IMR-90 (cell line): ENCODE measurements at regions not wholly inside any gene's neighbourhood (a gene's known extent, or its start where the extent isn't known, plus 50 kb on each side); places are given as distances from the start of the nearest gene placed in this dataset.

ENCODE experiments used
- ATAC-seq: fragments of 200-7000 bp; cut with Tn5 transposase; 2 replicates; pipeline ENCODE4 v1.9.1; 2020; ENCODE audit warnings: low read depth, mild to moderate bottlenecking, moderate library complexity
- BruUV-seq: library from RNA; stranded (reverse); fragments of 400-500 nt; replicated peaks from 2 replicates; lab custom pipeline; 2021; lab: Mats Ljungman, UMichigan
- CTCF ChIA-PET: fragments of 300-600 bp; formaldehyde crosslinking; extraction: SDS; loops from one replicate; lab custom pipeline; 2021; ENCODE audit warnings: antibody characterized with exemption; lab: Yijun Ruan, JAX
- POLR2A ChIA-PET: fragments of 300-600 bp; sonication (Branson Sonifier 250); formaldehyde crosslinking; loops from one replicate; lab custom pipeline; 2022; ENCODE audit warnings: antibody characterized with exemption; ENCODE audit not compliant: unreplicated experiment; lab: Charles Lee
- DNase-seq: peaks from one replicate; pipeline ENCODE4 v3.0.0; 2013
- H2AFZ ChIP-seq: replicated peaks from 2 replicates; pipeline ENCODE3; 2013; ENCODE audit warnings: low read length, mild to moderate bottlenecking; ENCODE audit not compliant: poor library complexity
- H2AK5ac ChIP-seq: 2 replicates; pipeline ENCODE4 v1.6.1; 2013; ENCODE audit warnings: low read depth, low read length, inconsistent platforms
- H2AK9ac ChIP-seq: replicated peaks from 2 replicates; pipeline ENCODE3; 2013; ENCODE audit warnings: mild to moderate bottlenecking, low read depth, low read length, moderate library complexity; ENCODE audit not compliant: poor library complexity
- H2BK120ac ChIP-seq: 2 replicates; pipeline ENCODE4 v1.6.1; 2013; ENCODE audit warnings: low read depth, low read length, inconsistent platforms
- H2BK15ac ChIP-seq: 3 replicates; pipeline ENCODE4 v1.6.1; 2013; ENCODE audit warnings: low read depth, low read length, inconsistent platforms
- H2BK20ac ChIP-seq: 2 replicates; pipeline ENCODE4 v1.6.1; 2013; ENCODE audit warnings: low read depth, mild to moderate bottlenecking, inconsistent platforms, low read length, moderate library complexity
- H2BK5ac ChIP-seq: 2 replicates; pipeline ENCODE4 v1.6.1; 2013; ENCODE audit warnings: mild to moderate bottlenecking, low read depth, low read length, inconsistent platforms; ENCODE audit not compliant: poor library complexity, severe bottlenecking
- H3K14ac ChIP-seq: replicated peaks from 2 replicates; pipeline ENCODE4 v1.6.1; 2013; ENCODE audit warnings: low read depth, low read length, inconsistent platforms
- H3K18ac ChIP-seq: 2 replicates; pipeline ENCODE4 v1.6.1; 2013; ENCODE audit warnings: low read depth, low read length, control low read depth
- H3K23ac ChIP-seq: 2 replicates; pipeline ENCODE4 v1.6.1; 2013; ENCODE audit warnings: low read depth, low read length, inconsistent platforms
- H3K27ac ChIP-seq: 2 replicates; pipeline ENCODE4 v1.5.1; 2013; ENCODE audit warnings: mild to moderate bottlenecking, control low read depth, low read length; ENCODE audit not compliant: insufficient read depth
- H3K27me3 ChIP-seq: 2 replicates; pipeline ENCODE4 v1.6.1; 2013; ENCODE audit warnings: low read length; ENCODE audit not compliant: control insufficient read depth, insufficient read depth
- H3K36me3 ChIP-seq: 2 replicates; pipeline ENCODE4 v1.6.1; 2013; ENCODE audit warnings: low read length, mixed read lengths; ENCODE audit not compliant: control insufficient read depth, insufficient read depth
- H3K4ac ChIP-seq: 2 replicates; pipeline ENCODE4 v1.6.1; 2013; ENCODE audit warnings: low read depth, low read length, inconsistent platforms
- H3K4me1 ChIP-seq: 2 replicates; pipeline ENCODE4 v1.6.1; 2013; ENCODE audit warnings: low read length, mixed read lengths; ENCODE audit not compliant: control insufficient read depth, insufficient read depth
- H3K4me2 ChIP-seq: 2 replicates; pipeline ENCODE4 v1.6.1; 2013; ENCODE audit warnings: low read depth, mild to moderate bottlenecking, control low read depth, low read length, moderate library complexity
- H3K4me3 ChIP-seq: 2 replicates; pipeline ENCODE4 v1.5.1; 2013; ENCODE audit warnings: low read depth, mild to moderate bottlenecking, control low read depth, low read length, moderate library complexity; ENCODE audit not compliant: insufficient read depth
- H3K56ac ChIP-seq: 2 replicates; pipeline ENCODE4 v1.6.1; 2013; ENCODE audit warnings: low read length, inconsistent platforms; ENCODE audit not compliant: insufficient read depth; ENCODE audit errors: extremely low read depth
- H3K79me1 ChIP-seq, 2 experiments: 2 replicates each; pipeline ENCODE4 v1.6.1; 2013; ENCODE audit warnings: low read length in 2 of 2, inconsistent platforms in 1 of 2, low read depth in 1 of 2
- H3K9ac ChIP-seq: 2 replicates; pipeline ENCODE4 v1.6.1; 2013; ENCODE audit warnings: low read depth, low read length, control low read depth
- H3K9me1 ChIP-seq: 2 replicates; pipeline ENCODE4 v1.6.1; 2013; ENCODE audit warnings: low read length, inconsistent platforms; ENCODE audit not compliant: insufficient read depth
- H3K9me3 ChIP-seq: 2 replicates; pipeline ENCODE4 v1.6.1; 2013; ENCODE audit warnings: low read length; ENCODE audit not compliant: control insufficient read depth, insufficient read depth
- H4K20me1 ChIP-seq: 2 replicates; pipeline ENCODE4 v1.6.1; 2013; ENCODE audit warnings: low read length, inconsistent platforms; ENCODE audit not compliant: insufficient read depth
- H4K5ac ChIP-seq: 2 replicates; pipeline ENCODE4 v1.6.1; 2013; ENCODE audit warnings: mild to moderate bottlenecking, low read depth, low read length, control low read depth
- H4K8ac ChIP-seq, 2 experiments: 2 replicates each; pipeline ENCODE4 v1.6.1; 2013; ENCODE audit warnings: low read depth in 2 of 2, low read length in 2 of 2, control low read depth in 1 of 2, inconsistent platforms in 1 of 2
- H4K91ac ChIP-seq: 2 replicates; pipeline ENCODE4 v1.6.1; 2013; ENCODE audit warnings: low read depth, low read length, inconsistent platforms; ENCODE audit not compliant: insufficient read depth
- BHLHE40 ChIP-seq: fragments of 150-350 bp; IDR thresholded peaks from 2 replicates; pipeline ENCODE4 v1.6.1; 2016; ENCODE audit warnings: mild to moderate bottlenecking, low read depth, low read length
- CEBPB ChIP-seq: IDR thresholded peaks from 2 replicates; pipeline ENCODE4 v1.6.1; 2012; ENCODE audit warnings: low read depth, low read length, improper control_type of control experiment
- CHD1 ChIP-seq: IDR thresholded peaks from 2 replicates; pipeline ENCODE4 v1.6.1; 2012; ENCODE audit warnings: low read depth, low read length, improper control_type of control experiment
- CTCF ChIP-seq: conservative IDR thresholded peaks from 2 replicates; pipeline ENCODE4 v1.5.1; 2012; ENCODE audit warnings: mild to moderate bottlenecking, low read depth, low read length, improper control_type of control experiment
- MAZ ChIP-seq: IDR thresholded peaks from 2 replicates; pipeline ENCODE4 v1.6.1; 2012; ENCODE audit warnings: low read depth, mild to moderate bottlenecking, low read length, improper control_type of control experiment, moderate library complexity, borderline replicate concordance
- MXI1 ChIP-seq: IDR thresholded peaks from 2 replicates; pipeline ENCODE4 v1.6.1; 2012; ENCODE audit warnings: low read depth, mild to moderate bottlenecking, low read length, moderate library complexity, borderline replicate concordance
- NFE2L2 ChIP-seq: fragments of 150-350 bp; IDR thresholded peaks from 2 replicates; pipeline ENCODE4 v1.6.1; 2016; ENCODE audit warnings: low read depth, mild to moderate bottlenecking, low read length
- POLR2A ChIP-seq: IDR thresholded peaks from 2 replicates; pipeline ENCODE4 v1.6.1; 2012; ENCODE audit warnings: mild to moderate bottlenecking, low read depth, low read length
- RAD21 ChIP-seq: IDR thresholded peaks from 2 replicates; pipeline ENCODE4 v1.6.1; 2012; ENCODE audit warnings: low read length, improper control_type of control experiment
- RCOR1 ChIP-seq: IDR thresholded peaks from 2 replicates; pipeline ENCODE4 v1.6.1; 2012; ENCODE audit warnings: mild to moderate bottlenecking, low read length, improper control_type of control experiment; ENCODE audit not compliant: insufficient replicate concordance
- RFX5 ChIP-seq: IDR thresholded peaks from 2 replicates; pipeline ENCODE4 v1.8.0; 2012; ENCODE audit warnings: low read depth, mild to moderate bottlenecking, low read length, moderate library complexity
- SMC3 ChIP-seq: fragments of 150-350 bp; IDR thresholded peaks from 2 replicates; pipeline ENCODE4 v1.6.1; 2016; ENCODE audit warnings: low read depth, mild to moderate bottlenecking, antibody characterized with exemption, low read length, moderate library complexity
- WGBS, 2 experiments: methylation state at CpG; one replicate each; pipeline versions ENCODE4 v1.1.5 to v1.1.7; 2013; ENCODE audit warnings: missing lambda C conversion rate in 2 of 2; ENCODE audit not compliant: insufficient read length in 1 of 2; ENCODE audit errors: extremely low coverage in 2 of 2; 5-methylcytosine and 5-hydroxymethylcytosine counted together
- dilution Hi-C: fragments of 300-500 bp; cut with HindIII; formaldehyde crosslinking; loops from one replicate; pipeline ENCODE4 v1.14.3; 2018; ENCODE audit warnings: low sequenced_read_pairs; ENCODE audit not compliant: unreplicated experiment
- in situ Hi-C: fragments of 300-500 bp; cut with MboI; formaldehyde crosslinking; loops from 3 replicates; pipeline ENCODE4 v1.14.3; 2019; ENCODE audit warnings: low sequenced_read_pairs, inconsistent platforms, mixed read lengths
- intact Hi-C: fragments of 100-400 bp; cut with micrococcal nuclease; formaldehyde crosslinking; loops from 2 replicates; pipeline ENCODE4 v1.10.0; 2022
- TF ChIP-seq, protein P1 (sequence below): fragments of 150-350 bp; IDR thresholded peaks from 2 replicates; pipeline ENCODE4 v1.6.1; 2017; ENCODE audit warnings: mild to moderate bottlenecking, antibody characterized with exemption, low read length, low read depth
- TF ChIP-seq, protein P2 (sequence below): fragments of 150-350 bp; IDR thresholded peaks from 2 replicates; pipeline ENCODE4 v1.6.1; 2016; ENCODE audit warnings: low read depth, mild to moderate bottlenecking, low read length, moderate library complexity, borderline replicate concordance

DNA sequence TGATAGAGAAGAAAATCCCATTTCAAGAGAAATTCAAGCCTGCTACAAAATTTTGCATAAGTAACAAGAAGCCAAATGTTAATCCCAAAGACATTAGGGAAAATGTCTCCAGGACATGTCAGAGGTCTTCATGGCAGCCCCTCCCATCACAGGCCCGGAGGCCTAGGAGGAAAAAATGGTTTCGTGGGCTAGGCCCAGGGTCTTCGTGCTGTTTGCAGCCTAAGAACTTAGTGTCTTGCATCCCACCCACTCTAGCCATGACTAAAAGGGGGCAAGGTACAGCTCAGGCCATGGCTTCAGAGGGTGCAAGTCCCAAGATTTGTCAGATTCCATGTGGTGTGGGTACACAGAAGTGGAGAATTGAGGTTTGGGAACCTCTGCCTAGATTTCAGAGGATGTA is 57.8 kb upstream of the TAPT1 start:
- Histone ChIP-seq H4K20me1 (no peaks in the 10 kb centered on the region), H3K27ac (no peak overlapping the region), H3K14ac (no peak overlapping the region), H3K56ac (no peak overlapping the region), H4K91ac (no peak overlapping the region), H3K9ac (no peak overlapping the region), H3K4ac (no peak overlapping the region), H3K4me1 (no peaks in the 10 kb centered on the region), H4K5ac (no peak overlapping the region), H3K9me3 (peaks cover 4% of the 10 kb centered on the region), H3K27me3 (peaks cover 10% of the 10 kb centered on the region), H2BK120ac (no peak overlapping the region), H2AK5ac (no peak overlapping the region), H3K4me3 (no peak overlapping the region), H3K23ac (no peak overlapping the region), H3K4me2 (no peak overlapping the region), H4K8ac (no peak overlapping the region), H2BK5ac (no peak overlapping the region), H3K79me1 (no peaks in the 10 kb centered on the region), H2BK15ac (no peak overlapping the region), H2AK9ac (no peak overlapping the region), H3K18ac (no peak overlapping the region), H2AFZ (no peak overlapping the region), H3K36me3 (no peaks in the 10 kb centered on the region), H2BK20ac (no peak overlapping the region), H3K9me1 (no peaks in the 10 kb centered on the region)
- in situ Hi-C loops (loop anchor here (10.0 to 25.0 kb wide), 2 partner anchors 503 to 1041 kb away; no protein-coding TSS in a partner anchor), intact Hi-C loops (loop anchor here (10.0 kb wide), 1 partner anchor 511 kb away; no protein-coding TSS in a partner anchor), dilution Hi-C loops (no loop called here)
- no peak for ATAC-seq
- no peak for DNase-seq
- no CpG with 5 or more reads among the region's 3 CpGs for WGBS, 2 experiments
- CTCF ChIA-PET: no interaction called here
- POLR2A ChIA-PET: no interaction called here
- no peak for TF ChIP-seq MXI1
- TF ChIP-seq POLR2A: no peak
- no peak for TF ChIP-seq NFE2L2
- no peak for TF ChIP-seq CTCF
- no peak for TF ChIP-seq RCOR1
- no peak for TF ChIP-seq CEBPB
- TF ChIP-seq SMC3: no peak
- TF ChIP-seq RFX5: no peak
- TF ChIP-seq RAD21: no peak
- TF ChIP-seq, protein P1, sequence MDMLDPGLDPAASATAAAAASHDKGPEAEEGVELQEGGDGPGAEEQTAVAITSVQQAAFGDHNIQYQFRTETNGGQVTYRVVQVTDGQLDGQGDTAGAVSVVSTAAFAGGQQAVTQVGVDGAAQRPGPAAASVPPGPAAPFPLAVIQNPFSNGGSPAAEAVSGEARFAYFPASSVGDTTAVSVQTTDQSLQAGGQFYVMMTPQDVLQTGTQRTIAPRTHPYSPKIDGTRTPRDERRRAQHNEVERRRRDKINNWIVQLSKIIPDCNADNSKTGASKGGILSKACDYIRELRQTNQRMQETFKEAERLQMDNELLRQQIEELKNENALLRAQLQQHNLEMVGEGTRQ: no peak
- TF ChIP-seq, protein P2, sequence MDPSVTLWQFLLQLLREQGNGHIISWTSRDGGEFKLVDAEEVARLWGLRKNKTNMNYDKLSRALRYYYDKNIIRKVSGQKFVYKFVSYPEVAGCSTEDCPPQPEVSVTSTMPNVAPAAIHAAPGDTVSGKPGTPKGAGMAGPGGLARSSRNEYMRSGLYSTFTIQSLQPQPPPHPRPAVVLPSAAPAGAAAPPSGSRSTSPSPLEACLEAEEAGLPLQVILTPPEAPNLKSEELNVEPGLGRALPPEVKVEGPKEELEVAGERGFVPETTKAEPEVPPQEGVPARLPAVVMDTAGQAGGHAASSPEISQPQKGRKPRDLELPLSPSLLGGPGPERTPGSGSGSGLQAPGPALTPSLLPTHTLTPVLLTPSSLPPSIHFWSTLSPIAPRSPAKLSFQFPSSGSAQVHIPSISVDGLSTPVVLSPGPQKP: no peak
- no peak for TF ChIP-seq MAZ
- TF ChIP-seq CHD1: no peak
- TF ChIP-seq BHLHE40: no peak
- no TSS peak for BruUV-seq
